GM12892 (cell line): ENCODE measurements at regions not wholly inside any gene's neighbourhood (a gene's known extent, or its start where the extent isn't known, plus 50 kb on each side); places are given as distances from the start of the nearest gene placed in this dataset.

Experiments
- POLR2A ChIP-seq: IDR thresholded peaks from 2 replicates; pipeline ENCODE4 v1.6.1; 2011; ENCODE audit warnings: low read depth, low read length, control low read depth
- POLR2AphosphoS5 ChIP-seq: IDR thresholded peaks from 2 replicates; pipeline ENCODE4 v1.6.1; 2011; ENCODE audit warnings: low read depth, low read length, control low read depth
- TAF1 ChIP-seq: IDR thresholded peaks from 2 replicates; pipeline ENCODE4 v1.6.1; 2011; ENCODE audit warnings: low read depth, mild to moderate bottlenecking, control low read depth, low read length, borderline replicate concordance

GRCh38 chr2:60054571-60055340 is 498.7 kb downstream of the BCL11A start:
- TF ChIP-seq POLR2A (no peak), TAF1 (no peak), POLR2AphosphoS5 (no peak)
